SU-DHL-6 (cell line): ENCODE measurements at regions not wholly inside any gene's neighbourhood (a gene's known extent, or its start where the extent isn't known, plus 50 kb on each side); places are given as distances from the start of the nearest gene placed in this dataset.

Experiments used
- H2AFZ ChIP-seq: fragments of 200-600 bp; sonication (generic); 2 replicates; pipeline ENCODE4 v1.6.1; 2014; ENCODE audit warnings: low read depth, mild to moderate bottlenecking, moderate library complexity, mixed read lengths, antibody characterized with exemption, low read length; ENCODE audit not compliant: severe bottlenecking
- H3F3A ChIP-seq: fragments of 200-600 bp; shearing (Covaris generic); 2 replicates; pipeline ENCODE4 v1.6.0; 2016; ENCODE audit warnings: antibody characterized with exemption, mild to moderate bottlenecking; ENCODE audit not compliant: insufficient read depth
- H3K27ac ChIP-seq: fragments of 200-600 bp; sonication (generic); 2 replicates; pipeline ENCODE4 v1.5.1; 2016; ENCODE audit warnings: low read depth, mild to moderate bottlenecking, low read length, moderate library complexity, mixed read lengths
- H3K27me3 ChIP-seq: fragments of 200-600 bp; sonication (generic), shearing (Covaris generic); 2 replicates; pipeline ENCODE4 v1.6.0; 2014; ENCODE audit warnings: mild to moderate bottlenecking, low read length
- H3K36me3 ChIP-seq: fragments of 200-600 bp; sonication (generic); 2 replicates; pipeline ENCODE4 v1.6.1; 2014; ENCODE audit warnings: mild to moderate bottlenecking, low read length, mixed read lengths
- H3K4me2 ChIP-seq: fragments of 300-600, 200-600 bp; shearing (Covaris generic), sonication (generic); 2 replicates; pipeline ENCODE4 v1.6.0; 2014; ENCODE audit warnings: low read length, low read depth, mild to moderate bottlenecking; ENCODE audit not compliant: poor library complexity, severe bottlenecking
- H3K4me3 ChIP-seq: fragments of 200-600 bp; sonication (generic); 2 replicates; pipeline ENCODE4 v1.5.1; 2014; ENCODE audit warnings: antibody characterized with exemption, low read length, mild to moderate bottlenecking, mixed read lengths; ENCODE audit not compliant: insufficient read depth, poor library complexity, severe bottlenecking
- H3K79me2 ChIP-seq: fragments of 200-600 bp; sonication (generic); 2 replicates; pipeline ENCODE4 v1.6.1; 2014; ENCODE audit warnings: mild to moderate bottlenecking, low read length, moderate library complexity; ENCODE audit not compliant: insufficient read depth
- H3K9ac ChIP-seq: fragments of 200-600 bp; sonication (generic); 2 replicates; pipeline ENCODE4 v1.7.0; 2014; ENCODE audit warnings: mild to moderate bottlenecking, low read length
- H3K9me2 ChIP-seq: fragments of 200-600 bp; sonication (generic); replicated peaks from 2 replicates; pipeline ENCODE4 v1.6.1; 2014; ENCODE audit warnings: low read length; ENCODE audit not compliant: insufficient read depth
- H3K9me3 ChIP-seq: fragments of 200-600 bp; sonication (generic); 2 replicates; pipeline ENCODE4 v1.6.1; 2014; ENCODE audit warnings: low read length, mixed read lengths; ENCODE audit not compliant: insufficient read depth
- H4K20me1 ChIP-seq: fragments of 200-600 bp; sonication (generic); 2 replicates; pipeline ENCODE4 v1.6.1; 2014; ENCODE audit warnings: low read depth, mild to moderate bottlenecking, antibody characterized with exemption, low read length, moderate library complexity, mixed read lengths
- EZH2phosphoT487 ChIP-seq: fragments of 200-600 bp; sonication (generic), shearing (Covaris generic); conservative IDR thresholded peaks from 2 replicates; pipeline ENCODE4 v1.6.1; 2018; ENCODE audit warnings: mild to moderate bottlenecking, antibody characterized with exemption, low read length, moderate library complexity, mixed read lengths
- TF ChIP-seq, protein P1 (sequence below): fragments of 200-600 bp; sonication (generic); IDR thresholded peaks from one replicate; pipeline ENCODE4 v1.5.1; 2017; ENCODE audit warnings: antibody characterized with exemption, mild to moderate bottlenecking, low read length, moderate library complexity; ENCODE audit not compliant: insufficient read depth, poor library complexity, severe bottlenecking

DNA sequence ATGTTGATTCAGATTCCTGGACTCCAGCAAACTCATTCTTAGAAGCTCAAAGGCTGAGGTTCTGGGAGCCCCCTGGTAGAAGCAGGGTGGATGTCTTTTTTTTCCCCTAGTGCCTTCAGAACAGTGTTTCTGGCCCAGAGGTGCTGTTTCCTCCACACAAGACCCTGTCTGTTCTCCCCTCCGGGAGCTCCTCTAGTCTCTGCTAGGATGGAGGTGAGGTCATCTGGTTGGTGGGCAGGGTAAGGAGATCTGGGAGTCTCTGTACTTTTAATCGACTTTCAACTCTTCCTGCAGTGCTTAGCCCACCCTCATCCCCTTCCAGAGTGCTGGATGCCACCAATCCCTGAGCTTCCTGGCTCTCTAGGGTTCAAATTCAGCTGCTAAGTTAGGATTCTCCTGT, 192.0 kb downstream of the SH3BP4 start:
- no peak for TF ChIP-seq EZH2phosphoT487
- TF ChIP-seq, protein P1, sequence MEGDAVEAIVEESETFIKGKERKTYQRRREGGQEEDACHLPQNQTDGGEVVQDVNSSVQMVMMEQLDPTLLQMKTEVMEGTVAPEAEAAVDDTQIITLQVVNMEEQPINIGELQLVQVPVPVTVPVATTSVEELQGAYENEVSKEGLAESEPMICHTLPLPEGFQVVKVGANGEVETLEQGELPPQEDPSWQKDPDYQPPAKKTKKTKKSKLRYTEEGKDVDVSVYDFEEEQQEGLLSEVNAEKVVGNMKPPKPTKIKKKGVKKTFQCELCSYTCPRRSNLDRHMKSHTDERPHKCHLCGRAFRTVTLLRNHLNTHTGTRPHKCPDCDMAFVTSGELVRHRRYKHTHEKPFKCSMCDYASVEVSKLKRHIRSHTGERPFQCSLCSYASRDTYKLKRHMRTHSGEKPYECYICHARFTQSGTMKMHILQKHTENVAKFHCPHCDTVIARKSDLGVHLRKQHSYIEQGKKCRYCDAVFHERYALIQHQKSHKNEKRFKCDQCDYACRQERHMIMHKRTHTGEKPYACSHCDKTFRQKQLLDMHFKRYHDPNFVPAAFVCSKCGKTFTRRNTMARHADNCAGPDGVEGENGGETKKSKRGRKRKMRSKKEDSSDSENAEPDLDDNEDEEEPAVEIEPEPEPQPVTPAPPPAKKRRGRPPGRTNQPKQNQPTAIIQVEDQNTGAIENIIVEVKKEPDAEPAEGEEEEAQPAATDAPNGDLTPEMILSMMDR = no peak
- H3K9me3 ChIP-seq = no peaks in the 10 kb centered on the region
- H3K36me3 ChIP-seq = no peaks in the 10 kb centered on the region
- H3K79me2 ChIP-seq = no peaks in the 10 kb centered on the region
- H3K27me3 ChIP-seq = no peaks in the 10 kb centered on the region
- H3K27ac ChIP-seq = no peak overlapping the region
- no peak overlapping the region for H2AFZ ChIP-seq
- no peaks in the 10 kb centered on the region for H4K20me1 ChIP-seq
- no peak overlapping the region for H3K4me2 ChIP-seq
- H3F3A ChIP-seq = no peaks in the 10 kb centered on the region
- H3K9ac ChIP-seq = no peak overlapping the region
- no peaks in the 10 kb centered on the region; the same call in 1 of the 2 replicates for H3K9me2 ChIP-seq
- no peak overlapping the region for H3K4me3 ChIP-seq

DNA sequence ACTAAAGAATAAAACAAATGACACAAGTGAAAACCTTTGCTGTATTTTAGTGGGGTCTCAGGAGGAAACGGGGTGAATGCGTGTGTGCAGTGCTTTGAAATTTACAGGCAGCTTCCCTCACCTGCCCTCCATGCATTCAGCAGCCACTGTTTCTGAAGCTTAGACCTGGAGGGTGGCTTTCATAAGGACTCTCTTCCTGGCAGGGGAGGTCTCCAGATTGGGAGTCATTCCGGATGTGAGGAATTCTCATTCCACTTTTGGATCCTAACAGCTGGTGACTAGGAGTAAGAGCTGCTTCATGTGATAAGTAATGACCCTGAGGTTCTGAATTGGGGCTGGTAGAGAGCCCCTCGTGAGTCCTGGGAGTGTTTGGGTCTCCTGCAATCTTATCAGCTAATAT, 192.5 kb downstream of the SH3BP4 start:
- Histone ChIP-seq H3K79me2 (no peaks in the 10 kb centered on the region), H3K9me3 (no peaks in the 10 kb centered on the region), H4K20me1 (no peaks in the 10 kb centered on the region), H3K36me3 (no peaks in the 10 kb centered on the region), H3K4me2 (no peak overlapping the region), H3K27ac (no peak overlapping the region), H3K27me3 (no peaks in the 10 kb centered on the region), H3K9me2 (no peaks in the 10 kb centered on the region; the same call in 1 of the 2 replicates), H3K9ac (no peak overlapping the region), H3K4me3 (no peak overlapping the region), H3F3A (no peaks in the 10 kb centered on the region), H2AFZ (no peak overlapping the region)
- TF ChIP-seq, protein P1 = no peak
- no peak for TF ChIP-seq EZH2phosphoT487

DNA sequence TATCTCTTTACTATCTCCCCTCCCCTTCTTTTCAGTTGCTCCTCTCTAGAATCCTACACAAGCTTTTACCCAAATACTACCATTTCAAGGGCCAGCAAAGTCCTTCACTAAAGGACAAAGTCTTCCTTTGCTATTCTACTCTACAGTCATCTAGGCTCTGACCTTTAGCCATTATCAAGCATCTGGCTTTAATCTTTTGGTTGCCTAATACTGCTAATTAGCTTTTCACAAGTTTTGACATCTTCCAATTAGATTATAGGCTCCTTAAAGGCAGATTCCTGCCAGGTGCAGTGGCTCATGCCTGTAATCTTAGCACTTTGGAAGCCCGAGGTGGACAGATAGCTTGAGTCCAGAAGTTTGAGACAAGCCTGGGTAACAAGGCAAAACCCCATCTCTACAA, 194.4 kb downstream of the SH3BP4 start:
- Histone ChIP-seq H3K27ac (no peak overlapping the region), H3K9me2 (no peaks in the 10 kb centered on the region; the same call in 1 of the 2 replicates), H4K20me1 (no peaks in the 10 kb centered on the region), H3F3A (no peaks in the 10 kb centered on the region), H3K27me3 (no peaks in the 10 kb centered on the region), H3K4me2 (no peak overlapping the region), H3K79me2 (no peaks in the 10 kb centered on the region), H3K9me3 (no peaks in the 10 kb centered on the region), H2AFZ (no peak overlapping the region), H3K36me3 (no peaks in the 10 kb centered on the region), H3K4me3 (no peak overlapping the region), H3K9ac (no peak overlapping the region)
- TF ChIP-seq EZH2phosphoT487 = no peak
- TF ChIP-seq, protein P1 = no peak
